Neural cell (in vitro differentiated cells): ENCODE measurements at regions not wholly inside any gene's neighbourhood (a gene's known extent, or its start where the extent isn't known, plus 50 kb on each side); places are given as distances from the start of the nearest gene placed in this dataset.

Experiments
- EP300 ChIP-seq: fragments of 450-650 bp; conservative IDR thresholded peaks from 2 replicates; pipeline ENCODE4 v1.6.1; 2014; ENCODE audit warnings: antibody characterized with exemption, mild to moderate bottlenecking, moderate library complexity; ENCODE audit not compliant: poor library complexity, severe bottlenecking
- EZH2 ChIP-seq: fragments of 200-600, 300-800 bp; shearing (Covaris generic), sonication (generic); IDR thresholded peaks from 2 replicates; pipeline ENCODE4 v1.6.1; 2014; ENCODE audit warnings: antibody characterized with exemption, low read length, borderline replicate concordance, mild to moderate bottlenecking; ENCODE audit not compliant: insufficient read depth, poor library complexity, severe bottlenecking
- MXI1 ChIP-seq: fragments of 450-650 bp; conservative IDR thresholded peaks from 2 replicates; pipeline ENCODE4 v1.6.1; 2014; ENCODE audit warnings: antibody characterized with exemption, mild to moderate bottlenecking; ENCODE audit not compliant: poor library complexity, severe bottlenecking
- POLR2AphosphoS5 ChIP-seq: IDR thresholded peaks from 2 replicates; pipeline ENCODE4 v1.6.1; 2012
- RAD21 ChIP-seq: fragments of 450-650 bp; conservative IDR thresholded peaks from 2 replicates; pipeline ENCODE4 v1.6.1; 2014; ENCODE audit warnings: antibody characterized with exemption, mild to moderate bottlenecking, moderate library complexity
- REST ChIP-seq: IDR thresholded peaks from 2 replicates; pipeline ENCODE4 v1.6.1; 2012; ENCODE audit warnings: borderline replicate concordance
- SMC3 ChIP-seq: fragments of 450-650 bp; conservative IDR thresholded peaks from 2 replicates; pipeline ENCODE4 v1.6.1; 2014; ENCODE audit warnings: antibody characterized with exemption, mild to moderate bottlenecking, moderate library complexity; ENCODE audit not compliant: poor library complexity
- TAF1 ChIP-seq: IDR thresholded peaks from 2 replicates; pipeline ENCODE4 v1.6.1; 2012; ENCODE audit warnings: low read depth
- TF ChIP-seq, protein P1 (sequence below): fragments of 450-650 bp; IDR thresholded peaks from 2 replicates; pipeline ENCODE4 v1.5.1; 2014; ENCODE audit warnings: antibody characterized with exemption, mild to moderate bottlenecking, moderate library complexity; ENCODE audit not compliant: poor library complexity, severe bottlenecking

- TF ChIP-seq REST (no peak), RAD21 (no peak), EP300 (no peak), EZH2 (no peak), POLR2AphosphoS5 (no peak), MXI1 (no peak), TAF1 (no peak), SMC3 (no peak)
- TF ChIP-seq, protein P1, sequence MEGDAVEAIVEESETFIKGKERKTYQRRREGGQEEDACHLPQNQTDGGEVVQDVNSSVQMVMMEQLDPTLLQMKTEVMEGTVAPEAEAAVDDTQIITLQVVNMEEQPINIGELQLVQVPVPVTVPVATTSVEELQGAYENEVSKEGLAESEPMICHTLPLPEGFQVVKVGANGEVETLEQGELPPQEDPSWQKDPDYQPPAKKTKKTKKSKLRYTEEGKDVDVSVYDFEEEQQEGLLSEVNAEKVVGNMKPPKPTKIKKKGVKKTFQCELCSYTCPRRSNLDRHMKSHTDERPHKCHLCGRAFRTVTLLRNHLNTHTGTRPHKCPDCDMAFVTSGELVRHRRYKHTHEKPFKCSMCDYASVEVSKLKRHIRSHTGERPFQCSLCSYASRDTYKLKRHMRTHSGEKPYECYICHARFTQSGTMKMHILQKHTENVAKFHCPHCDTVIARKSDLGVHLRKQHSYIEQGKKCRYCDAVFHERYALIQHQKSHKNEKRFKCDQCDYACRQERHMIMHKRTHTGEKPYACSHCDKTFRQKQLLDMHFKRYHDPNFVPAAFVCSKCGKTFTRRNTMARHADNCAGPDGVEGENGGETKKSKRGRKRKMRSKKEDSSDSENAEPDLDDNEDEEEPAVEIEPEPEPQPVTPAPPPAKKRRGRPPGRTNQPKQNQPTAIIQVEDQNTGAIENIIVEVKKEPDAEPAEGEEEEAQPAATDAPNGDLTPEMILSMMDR: no peak
Measured at GRCh38 chr10:61089251-61089650, 145.3 kb upstream of the RHOBTB1 start.
